Upper lobe of left lung (tissue), 4 donors: ENCODE measurements at regions not wholly inside any gene's neighbourhood (a gene's known extent, or its start where the extent isn't known, plus 50 kb on each side); places are given as distances from the start of the nearest gene placed in this dataset.

ENCODE experiments used
- POLR2AphosphoS5 ChIP-seq, 2 donors: sonication (generic); formaldehyde crosslinking; IDR thresholded peaks; one replicate each; pipeline ENCODE4 v1.5.1; 2017; ENCODE audit warnings: antibody characterized with exemption in 2 of 2
- TF ChIP-seq, protein P1 (sequence below), 6 experiments: fragments of 450-650 bp in 4 of 6; fragments of 200-600 bp in 2 of 6; sonication (generic) in 2 of 6; IDR thresholded peaks; one replicate each; pipeline ENCODE4 v1.5.1; 2016 to 2019; ENCODE audit warnings: antibody characterized with exemption in 6 of 6

DNA sequence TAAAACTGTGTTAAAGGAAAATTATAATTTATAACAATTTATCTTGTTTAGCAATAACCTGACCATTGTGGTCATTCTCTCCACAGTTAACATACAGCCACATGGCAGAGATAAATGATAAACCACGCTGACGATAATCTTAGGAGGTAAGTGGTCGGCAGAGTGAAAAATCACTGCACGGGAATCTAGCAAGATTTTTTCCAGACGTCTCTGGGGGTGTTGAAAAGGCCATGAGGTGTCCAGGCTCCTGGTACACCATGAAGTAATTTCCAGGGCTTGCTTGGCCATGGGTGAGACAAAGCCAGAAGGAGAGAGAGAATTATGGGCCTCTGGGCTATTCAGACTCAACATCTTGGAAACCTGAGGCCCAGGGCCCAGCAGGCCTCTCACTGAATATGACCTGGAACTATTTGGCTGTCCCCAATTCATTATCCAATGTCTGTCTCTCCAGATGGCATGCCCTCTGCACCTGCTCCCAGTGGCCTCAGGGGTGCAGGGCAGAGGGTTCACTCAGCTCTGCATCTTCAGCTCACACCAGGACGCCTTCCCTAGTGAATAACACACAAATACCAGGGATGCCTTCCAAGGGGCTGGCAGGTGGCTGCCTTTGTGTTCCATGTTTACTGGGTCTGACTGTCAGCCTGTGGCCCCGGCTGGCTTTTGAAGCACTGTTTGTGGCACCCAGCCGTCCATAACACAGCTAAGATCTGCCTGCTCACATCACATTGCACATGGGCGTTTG is 590.4 kb upstream of the PFKP start:
- TF ChIP-seq, protein P1, sequence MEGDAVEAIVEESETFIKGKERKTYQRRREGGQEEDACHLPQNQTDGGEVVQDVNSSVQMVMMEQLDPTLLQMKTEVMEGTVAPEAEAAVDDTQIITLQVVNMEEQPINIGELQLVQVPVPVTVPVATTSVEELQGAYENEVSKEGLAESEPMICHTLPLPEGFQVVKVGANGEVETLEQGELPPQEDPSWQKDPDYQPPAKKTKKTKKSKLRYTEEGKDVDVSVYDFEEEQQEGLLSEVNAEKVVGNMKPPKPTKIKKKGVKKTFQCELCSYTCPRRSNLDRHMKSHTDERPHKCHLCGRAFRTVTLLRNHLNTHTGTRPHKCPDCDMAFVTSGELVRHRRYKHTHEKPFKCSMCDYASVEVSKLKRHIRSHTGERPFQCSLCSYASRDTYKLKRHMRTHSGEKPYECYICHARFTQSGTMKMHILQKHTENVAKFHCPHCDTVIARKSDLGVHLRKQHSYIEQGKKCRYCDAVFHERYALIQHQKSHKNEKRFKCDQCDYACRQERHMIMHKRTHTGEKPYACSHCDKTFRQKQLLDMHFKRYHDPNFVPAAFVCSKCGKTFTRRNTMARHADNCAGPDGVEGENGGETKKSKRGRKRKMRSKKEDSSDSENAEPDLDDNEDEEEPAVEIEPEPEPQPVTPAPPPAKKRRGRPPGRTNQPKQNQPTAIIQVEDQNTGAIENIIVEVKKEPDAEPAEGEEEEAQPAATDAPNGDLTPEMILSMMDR (IDR thresholded peaks at IDR 0.05), result no peak
- TF ChIP-seq POLR2AphosphoS5 (IDR thresholded peaks at IDR 0.05), result no peak
